Embryonic facial prominence (tissue), 1 donor: ENCODE measurements at regions not wholly inside any gene's neighbourhood (a gene's known extent, or its start where the extent isn't known, plus 50 kb on each side); places are given as distances from the start of the nearest gene placed in this dataset.

ENCODE experiments used
- DNase-seq: peaks from one replicate; pipeline ENCODE4 v3.0.0-alpha.2; 2016; ENCODE audit errors: extremely low spot score

- peak; percentile 74 for DNase-seq
These were observed 226.6 kb downstream of the SNX18 start for GRCh38 chr5:54743997-54744788.

- DNase-seq, result no peak
These were observed 226.0 kb downstream of the SNX18 start for GRCh38 chr5:54743581-54743980.

GRCh38 chr5:54742417-54742891 lies 224.9 kb downstream of the SNX18 start:
- no peak for DNase-seq

GRCh38 chr5:54741711-54742110 lies 224.2 kb downstream of the SNX18 start:
- no peak for DNase-seq

- no peak for DNase-seq
These were observed 222.6 kb downstream of the SNX18 start for GRCh38 chr5:54740141-54740540.

- no peak for DNase-seq
These were observed 221.8 kb downstream of the SNX18 start for GRCh38 chr5:54739371-54739770.

GRCh38 chr5:54738973-54739367 lies 221.4 kb downstream of the SNX18 start:
- no peak for DNase-seq

GRCh38 chr5:54738118-54738972 lies 220.8 kb downstream of the SNX18 start:
- no peak for DNase-seq

GRCh38 chr5:54736003-54736797 lies 218.6 kb downstream of the SNX18 start:
- no peak for DNase-seq

- no peak for DNase-seq
These were observed 215.5 kb downstream of the SNX18 start for GRCh38 chr5:54733101-54733500.

GRCh38 chr5:54732108-54732507 lies 214.5 kb downstream of the SNX18 start:
- no peak for DNase-seq

GRCh38 chr5:54728588-54728915 lies 211.0 kb downstream of the SNX18 start:
- no peak for DNase-seq

GRCh38 chr5:54727874-54728587 lies 210.5 kb downstream of the SNX18 start:
- DNase-seq, result no peak

GRCh38 chr5:54725391-54726280 lies 208.1 kb downstream of the SNX18 start:
- no peak for DNase-seq

GRCh38 chr5:54722846-54723433 lies 205.4 kb downstream of the SNX18 start:
- no peak for DNase-seq

- no peak for DNase-seq
These were observed 204.5 kb downstream of the SNX18 start for GRCh38 chr5:54721951-54722654.

GRCh38 chr5:54721116-54721515 lies 203.6 kb downstream of the SNX18 start:
- DNase-seq, result no peak

GRCh38 chr5:54720341-54720740 lies 202.8 kb downstream of the SNX18 start:
- DNase-seq, result no peak
